Embryonic facial prominence (tissue), 1 donor: ENCODE measurements at regions not wholly inside any gene's neighbourhood (a gene's known extent, or its start where the extent isn't known, plus 50 kb on each side); places are given as distances from the start of the nearest gene placed in this dataset.
"Not testable (repeated sequence)": the region's sequence is repeated elsewhere in the genome, so short reads cannot be mapped to it uniquely, and the experiment has no call there.

ENCODE experiments used
- DNase-seq: peaks from one replicate; pipeline ENCODE4 v3.0.0-alpha.2; 2016; ENCODE audit errors: extremely low spot score

DNA sequence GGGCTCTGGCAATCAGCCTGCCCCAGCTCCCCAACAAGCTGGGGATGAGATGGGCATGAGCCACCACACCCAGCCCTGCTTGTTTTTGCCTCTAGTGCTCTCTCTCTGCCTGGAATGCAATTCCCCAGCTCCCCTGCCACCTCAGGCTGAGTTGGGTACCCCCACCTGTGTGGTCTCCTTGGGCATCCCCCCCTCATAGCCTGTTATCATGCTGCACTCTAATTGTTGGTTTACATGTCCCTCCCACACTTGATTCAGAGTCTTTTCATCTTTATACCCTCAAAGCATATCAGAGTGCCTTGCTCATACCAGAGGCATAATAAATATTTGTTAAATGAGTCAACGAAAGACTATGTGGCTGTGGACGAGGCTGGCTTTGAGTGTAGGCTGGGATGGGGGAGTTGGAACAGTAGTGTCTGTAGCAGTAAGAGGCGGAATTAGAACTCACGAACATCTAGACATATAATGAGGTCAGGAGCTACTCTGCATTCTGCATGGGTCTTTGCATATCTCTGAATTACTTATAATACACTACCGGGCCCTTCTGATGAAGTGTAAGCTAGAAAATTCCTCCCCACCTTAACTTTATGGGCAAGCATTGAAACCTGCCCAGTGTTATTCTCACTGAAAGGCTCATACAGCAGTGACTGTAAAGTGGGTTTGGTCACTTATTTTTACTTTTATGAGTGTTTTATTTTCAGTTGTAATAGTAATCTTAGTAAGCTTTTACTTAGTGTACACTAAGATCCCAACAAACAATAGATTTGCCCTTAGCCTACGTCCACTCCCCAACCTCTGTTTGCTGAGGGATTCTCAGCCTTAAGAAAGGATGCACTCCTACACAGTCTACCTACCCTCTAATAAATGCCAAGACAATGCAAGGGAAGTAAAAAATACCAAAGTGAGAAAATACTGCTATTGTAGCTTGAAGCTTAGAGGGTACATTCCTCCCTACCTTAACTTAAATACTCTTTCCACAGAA is 58.7 kb downstream of the EDN1 start:
- no peak for DNase-seq

GRCh38 chr6:12350644-12351170 is 60.5 kb downstream of the EDN1 start:
- DNase-seq = no peak

DNA sequence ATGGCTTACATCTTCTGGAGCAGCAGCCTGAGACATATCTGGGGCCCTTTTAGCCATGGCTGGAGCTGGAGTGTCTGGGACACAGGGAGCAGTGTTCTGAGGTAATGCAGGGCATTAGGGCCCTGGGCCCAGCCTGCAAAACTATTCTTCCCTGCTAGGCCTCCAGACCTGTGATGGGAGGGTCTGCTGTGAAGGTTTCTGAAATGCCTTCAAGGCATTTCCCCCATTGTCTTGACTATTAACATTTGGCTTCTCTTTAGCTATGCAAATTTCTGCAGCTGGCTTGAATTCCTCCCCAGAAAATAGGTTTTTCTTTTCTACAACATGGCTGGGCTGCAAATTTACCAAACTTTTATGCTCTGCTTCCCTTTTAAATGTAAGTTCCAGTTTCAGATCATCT is 61.5 kb downstream of the EDN1 start:
- no peak for DNase-seq

- DNase-seq = no peak
These were observed 63.6 kb downstream of the EDN1 start for GRCh38 chr6:12353731-12354130.

GRCh38 chr6:12354499-12354898 is 64.3 kb downstream of the EDN1 start:
- DNase-seq = no peak

DNA sequence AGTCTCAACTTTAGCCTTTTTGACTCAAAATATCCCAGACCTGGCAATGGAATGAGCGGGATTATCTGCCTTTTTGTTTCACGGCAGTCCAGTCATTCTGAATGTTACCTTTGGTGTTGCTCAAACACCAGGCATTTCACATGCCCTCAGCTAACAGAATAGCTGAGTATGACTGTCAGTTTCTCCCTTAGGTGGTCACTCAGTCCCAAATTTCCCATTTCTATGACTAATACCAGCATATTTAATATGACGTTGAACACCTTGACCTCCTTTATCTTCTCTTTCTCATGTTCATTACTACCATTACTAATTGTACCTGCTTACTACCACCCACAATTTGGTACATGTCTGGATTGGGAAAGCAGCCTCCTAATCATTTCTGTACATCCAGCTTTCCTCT is 65.2 kb downstream of the EDN1 start:
- DNase-seq = no peak

- no peak for DNase-seq
These were observed 66.3 kb downstream of the EDN1 start for GRCh38 chr6:12356431-12356830.

GRCh38 chr6:12356983-12357972 is 67.1 kb downstream of the EDN1 start:
- DNase-seq = no peak

- no peak for DNase-seq
These were observed 68.9 kb downstream of the EDN1 start for GRCh38 chr6:12359036-12359435.

DNA sequence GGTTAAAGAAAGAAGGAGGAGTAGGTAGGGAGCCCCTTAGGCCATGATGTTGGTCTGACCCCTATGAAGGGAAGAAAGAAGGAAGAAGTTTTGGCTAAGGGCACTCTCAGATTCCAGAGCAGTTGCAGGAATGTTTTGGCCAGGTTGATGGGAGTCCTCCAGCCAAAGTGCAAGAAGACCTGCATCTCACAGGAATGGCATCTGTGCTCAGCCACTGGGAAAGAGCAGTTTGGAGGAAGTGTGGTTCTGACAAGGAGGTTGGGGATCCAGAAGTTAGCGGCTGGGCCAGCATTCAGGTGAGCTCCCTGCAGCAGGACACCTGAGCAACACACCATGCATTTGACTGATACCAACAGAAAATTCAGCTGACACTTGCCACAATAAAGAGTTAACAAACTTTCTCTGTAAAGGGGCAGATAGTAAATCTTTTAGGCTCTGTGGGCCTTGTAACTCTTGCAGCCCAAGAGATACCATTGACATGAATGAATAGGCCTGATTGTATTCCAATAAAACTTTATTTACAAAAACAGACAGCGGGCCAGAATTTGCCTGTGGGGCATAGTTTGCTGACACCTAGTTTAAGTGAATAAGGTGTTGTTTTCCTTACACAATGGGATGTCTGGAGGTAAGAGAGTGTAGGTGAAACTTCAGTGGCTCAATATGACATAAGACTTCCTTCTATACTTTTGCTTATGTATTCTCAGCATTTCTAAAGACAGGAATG is 71.0 kb downstream of the EDN1 start:
- DNase-seq = no peak

GRCh38 chr6:12363277-12363650 is 73.1 kb downstream of the EDN1 start:
- not testable (repeated sequence) for DNase-seq

DNA sequence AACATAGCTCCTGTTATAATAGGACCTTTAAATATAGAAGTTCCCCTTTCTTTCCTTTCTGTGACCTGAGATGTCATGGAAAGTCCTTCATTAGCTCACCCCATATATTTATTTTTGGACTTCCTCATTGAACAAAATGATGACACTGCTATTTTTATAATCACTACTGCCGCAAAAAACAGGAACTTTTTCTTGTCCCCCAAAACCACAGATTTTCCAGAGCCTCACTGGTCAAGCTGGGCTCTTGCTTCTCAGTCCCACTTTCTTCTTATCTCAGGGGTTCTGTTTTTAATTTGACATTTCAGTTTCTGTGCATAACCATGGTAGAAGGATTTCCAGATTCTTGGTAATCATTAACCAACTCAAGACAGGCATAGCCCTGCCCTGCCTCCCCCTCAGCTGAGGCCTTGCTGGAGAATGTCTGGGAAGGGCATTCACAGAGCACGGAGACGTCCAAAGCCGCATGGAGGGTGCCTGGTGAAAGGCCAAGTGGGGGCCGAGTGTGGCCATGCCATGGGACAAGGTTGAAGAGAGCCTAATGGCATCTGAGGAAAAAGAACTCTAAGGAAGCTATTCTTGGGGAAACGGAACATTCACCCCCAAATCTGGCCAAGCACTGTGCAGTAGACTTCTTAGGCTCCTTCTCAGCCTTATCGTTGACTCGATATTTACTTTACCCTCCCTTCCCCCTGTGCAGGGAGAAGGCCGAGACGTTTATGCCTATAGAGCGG is 73.7 kb downstream of the EDN1 start:
- no peak for DNase-seq

DNA sequence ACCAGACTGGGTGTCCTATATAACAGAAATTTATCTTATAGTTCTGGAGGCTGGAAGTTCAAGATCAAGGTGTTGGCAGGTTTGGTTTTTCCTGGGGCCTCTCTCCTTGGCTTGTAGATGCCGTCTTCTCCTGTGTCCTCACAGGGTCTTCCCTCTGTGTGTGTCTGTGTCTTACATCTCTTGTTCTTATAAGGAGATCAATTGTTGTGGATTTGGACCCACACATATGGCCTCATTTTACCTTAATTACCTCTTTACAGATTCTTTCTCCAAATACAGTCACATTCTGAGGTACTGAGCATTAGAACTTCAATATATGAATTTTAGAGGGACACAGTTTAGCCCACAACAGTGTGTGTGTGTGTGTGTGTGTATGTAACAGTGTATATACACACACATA is 74.5 kb downstream of the EDN1 start:
- no peak for DNase-seq

- no peak for DNase-seq
These were observed 76.6 kb downstream of the EDN1 start for GRCh38 chr6:12366731-12367130.

- no peak for DNase-seq
These were observed 77.3 kb downstream of the EDN1 start for GRCh38 chr6:12367412-12367811.

- no peak for DNase-seq
These were observed 79.2 kb downstream of the EDN1 start for GRCh38 chr6:12369355-12369754.

- no peak for DNase-seq
These were observed 79.7 kb downstream of the EDN1 start for GRCh38 chr6:12369781-12370262.

DNA sequence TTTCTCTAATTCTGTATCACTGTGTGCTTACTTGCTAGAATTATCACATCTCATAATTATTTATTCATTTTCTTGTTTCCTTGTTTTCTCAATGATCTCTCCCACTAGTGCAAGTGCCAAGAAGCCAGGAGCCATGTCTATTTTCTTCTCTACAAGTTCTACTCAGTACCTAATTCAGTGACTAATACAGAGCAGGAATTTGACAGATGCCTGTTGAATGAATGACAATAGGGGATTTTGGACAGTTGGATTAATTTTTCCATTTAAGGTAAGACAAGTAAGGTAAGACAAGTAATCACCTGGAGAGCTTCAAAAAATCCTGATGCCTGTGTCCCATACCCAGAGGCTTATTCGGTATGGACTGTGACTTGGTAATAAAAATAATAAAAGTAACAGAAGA is 81.0 kb downstream of the EDN1 start:
- no peak for DNase-seq

- no peak for DNase-seq
These were observed 81.5 kb downstream of the EDN1 start for GRCh38 chr6:12371641-12372146.

GRCh38 chr6:12379181-12379580 is 89.0 kb downstream of the EDN1 start:
- peak; percentile 27 for DNase-seq
